C4-2B (cell line): ENCODE measurements at regions not wholly inside any gene's neighbourhood (a gene's known extent, or its start where the extent isn't known, plus 50 kb on each side); places are given as distances from the start of the nearest gene placed in this dataset.

Source experiments
- ZFX ChIP-seq: fragments of 450-650 bp; IDR thresholded peaks from 2 replicates; pipeline ENCODE4 v1.6.1; 2017
- TF ChIP-seq, protein P1 (sequence below): fragments of 450-650 bp; conservative IDR thresholded peaks from 2 replicates; pipeline ENCODE4 v1.5.1; 2017; ENCODE audit warnings: mild to moderate bottlenecking

DNA sequence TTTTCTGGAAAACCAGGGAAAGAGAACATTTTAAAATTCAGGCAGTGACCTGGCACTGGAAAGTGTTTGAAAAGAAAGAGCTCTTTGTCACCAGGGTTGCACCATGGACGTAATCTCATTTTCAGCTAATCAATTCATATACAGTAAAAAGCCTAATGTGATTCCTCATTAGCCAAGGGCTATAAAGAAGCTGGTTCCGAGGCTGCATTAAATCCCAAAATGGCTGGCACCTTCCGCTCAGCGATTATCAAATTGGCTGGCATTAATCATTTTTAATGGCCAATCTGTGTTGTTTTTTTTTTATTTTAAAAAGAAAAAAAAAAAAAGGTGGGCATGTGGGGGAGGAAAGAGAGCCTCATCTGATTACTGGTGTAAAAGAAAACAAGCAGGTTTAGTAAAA, 341.4 kb downstream of the RAB28 start:
- TF ChIP-seq, protein P1, sequence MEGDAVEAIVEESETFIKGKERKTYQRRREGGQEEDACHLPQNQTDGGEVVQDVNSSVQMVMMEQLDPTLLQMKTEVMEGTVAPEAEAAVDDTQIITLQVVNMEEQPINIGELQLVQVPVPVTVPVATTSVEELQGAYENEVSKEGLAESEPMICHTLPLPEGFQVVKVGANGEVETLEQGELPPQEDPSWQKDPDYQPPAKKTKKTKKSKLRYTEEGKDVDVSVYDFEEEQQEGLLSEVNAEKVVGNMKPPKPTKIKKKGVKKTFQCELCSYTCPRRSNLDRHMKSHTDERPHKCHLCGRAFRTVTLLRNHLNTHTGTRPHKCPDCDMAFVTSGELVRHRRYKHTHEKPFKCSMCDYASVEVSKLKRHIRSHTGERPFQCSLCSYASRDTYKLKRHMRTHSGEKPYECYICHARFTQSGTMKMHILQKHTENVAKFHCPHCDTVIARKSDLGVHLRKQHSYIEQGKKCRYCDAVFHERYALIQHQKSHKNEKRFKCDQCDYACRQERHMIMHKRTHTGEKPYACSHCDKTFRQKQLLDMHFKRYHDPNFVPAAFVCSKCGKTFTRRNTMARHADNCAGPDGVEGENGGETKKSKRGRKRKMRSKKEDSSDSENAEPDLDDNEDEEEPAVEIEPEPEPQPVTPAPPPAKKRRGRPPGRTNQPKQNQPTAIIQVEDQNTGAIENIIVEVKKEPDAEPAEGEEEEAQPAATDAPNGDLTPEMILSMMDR: no peak
- TF ChIP-seq ZFX: no peak
